ENCODE measurements at regions not wholly inside any gene's neighbourhood (a gene's known extent, or its start where the extent isn't known, plus 50 kb on each side); places are given as distances from the start of the nearest gene placed in this dataset.

GRCh38 chr4:141388481-141388880 lies 167.8 kb downstream of the ZNF330 start:
- Histone ChIP-seq H3K27ac (no peak overlapping the region), H3K36me3 (no peaks in the 10 kb centered on the region), H3K4me1 (no peaks in the 10 kb centered on the region), H3K27me3 (no peaks in the 10 kb centered on the region), H3K4me3 (no peak overlapping the region), H3K9me3 (peaks cover 0 to 3% (median 0%) of the 10 kb centered on the region in 12 donors)
- WGBS, 4 donors: 70 to 84% (median 80%) methylated on average over 3 of the region's 3 CpGs
- TF ChIP-seq POLR2A (IDR thresholded peaks at IDR 0.05) (no peak), CTCF (IDR thresholded peaks at IDR 0.05) (no peak)
- intact Hi-C loops (cut with DNase I): no loop called here
- ATAC-seq: no peak
- no peak for DNase-seq

GRCh38 chr4:141389649-141390048 lies 169.0 kb downstream of the ZNF330 start:
- Histone ChIP-seq H3K27ac (no peak overlapping the region), H3K9me3 (peaks cover 0 to 3% (median 0%) of the 10 kb centered on the region in 12 donors), H3K27me3 (no peaks in the 10 kb centered on the region), H3K36me3 (no peaks in the 10 kb centered on the region), H3K4me1 (no peaks in the 10 kb centered on the region), H3K4me3 (no peak overlapping the region)
- ATAC-seq: no peak
- no peak for DNase-seq
- 67 to 79% (median 74%) methylated on average over 1 of the region's 1 CpG for WGBS, 4 donors
- TF ChIP-seq POLR2A (IDR thresholded peaks at IDR 0.05) (no peak), CTCF (IDR thresholded peaks at IDR 0.05) (no peak)
- intact Hi-C loops (cut with DNase I): no loop called here

GRCh38 chr4:141390571-141390970 lies 169.9 kb downstream of the ZNF330 start:
- Histone ChIP-seq H3K27ac (no peak overlapping the region), H3K4me3 (no peak overlapping the region), H3K36me3 (no peaks in the 10 kb centered on the region), H3K27me3 (no peaks in the 10 kb centered on the region), H3K4me1 (no peaks in the 10 kb centered on the region), H3K9me3 (no peaks in the 10 kb centered on the region)
- intact Hi-C loops (cut with DNase I): no loop called here
- 57 to 64% (median 58%) methylated on average over 1 of the region's 1 CpG for WGBS, 4 donors
- DNase-seq: no peak
- no peak for ATAC-seq
- TF ChIP-seq CTCF (IDR thresholded peaks at IDR 0.05): no peak

DNA sequence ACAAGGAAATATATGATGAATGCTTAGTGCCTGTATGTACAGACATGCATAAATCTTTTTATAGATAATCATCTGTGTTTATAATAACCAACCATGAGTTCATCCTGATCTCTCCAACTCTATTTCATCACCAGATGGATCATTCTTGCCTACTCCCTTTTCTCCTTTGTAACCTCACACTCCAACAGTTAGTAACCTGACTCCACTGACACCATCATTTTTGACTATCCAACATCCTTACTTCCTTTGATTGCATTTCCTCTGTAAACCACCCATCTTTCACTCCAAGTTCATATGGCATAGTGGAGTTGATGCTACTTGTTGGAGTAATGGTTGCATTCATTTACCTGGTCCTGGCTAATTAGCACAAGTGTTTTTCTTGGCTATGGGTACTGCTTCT lies 170.6 kb downstream of the ZNF330 start:
- no peak for TF ChIP-seq POLR2A (IDR thresholded peaks at IDR 0.05)
- Histone ChIP-seq H3K4me1 (no peaks in the 10 kb centered on the region), H3K36me3 (no peaks in the 10 kb centered on the region), H3K4me3 (no peak overlapping the region), H3K27me3 (no peaks in the 10 kb centered on the region), H3K27ac (no peak overlapping the region), H3K9me3 (no peaks in the 10 kb centered on the region)
- ATAC-seq (no peak), DNase-seq (no peak)
- intact Hi-C loops (cut with DNase I): no loop called here

DNA sequence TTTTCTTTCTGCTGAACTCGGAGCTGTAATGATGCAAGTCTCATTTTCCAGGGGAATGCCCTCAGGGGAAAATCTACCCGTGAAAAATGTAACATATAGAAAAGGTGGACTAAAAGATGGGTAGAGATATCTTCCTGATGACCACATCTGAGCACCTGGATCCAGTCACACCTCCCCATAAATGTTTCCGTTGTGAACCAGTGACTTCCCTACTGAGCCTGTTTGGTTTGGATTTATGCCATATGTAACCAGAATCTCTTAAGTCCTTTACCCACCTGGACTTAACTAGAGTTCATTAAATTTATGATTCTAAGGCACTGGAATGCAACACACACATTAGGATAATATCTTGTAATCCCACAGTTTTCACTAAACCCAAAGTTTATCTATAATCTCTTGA lies 171.1 kb downstream of the ZNF330 start:
- TF ChIP-seq CTCF (IDR thresholded peaks at IDR 0.05) (no peak), POLR2A (IDR thresholded peaks at IDR 0.05) (no peak)
- no peak overlapping the region for H3K4me3 ChIP-seq
- no peaks in the 10 kb centered on the region for H3K4me1 ChIP-seq
- intact Hi-C loops (cut with DNase I): no loop called here
- 73 to 82% (median 78%) methylated on average over 3 of the region's 3 CpGs for WGBS, 4 donors
- DNase-seq (no peak), ATAC-seq (no peak)
- no peaks in the 10 kb centered on the region for H3K9me3 ChIP-seq
- H3K27ac ChIP-seq: no peak overlapping the region
- H3K27me3 ChIP-seq: no peaks in the 10 kb centered on the region
- H3K36me3 ChIP-seq: no peaks in the 10 kb centered on the region
